ENCODE measurements at regions not wholly inside any gene's neighbourhood (a gene's known extent, or its start where the extent isn't known, plus 50 kb on each side); places are given as distances from the start of the nearest gene placed in this dataset.

DNA sequence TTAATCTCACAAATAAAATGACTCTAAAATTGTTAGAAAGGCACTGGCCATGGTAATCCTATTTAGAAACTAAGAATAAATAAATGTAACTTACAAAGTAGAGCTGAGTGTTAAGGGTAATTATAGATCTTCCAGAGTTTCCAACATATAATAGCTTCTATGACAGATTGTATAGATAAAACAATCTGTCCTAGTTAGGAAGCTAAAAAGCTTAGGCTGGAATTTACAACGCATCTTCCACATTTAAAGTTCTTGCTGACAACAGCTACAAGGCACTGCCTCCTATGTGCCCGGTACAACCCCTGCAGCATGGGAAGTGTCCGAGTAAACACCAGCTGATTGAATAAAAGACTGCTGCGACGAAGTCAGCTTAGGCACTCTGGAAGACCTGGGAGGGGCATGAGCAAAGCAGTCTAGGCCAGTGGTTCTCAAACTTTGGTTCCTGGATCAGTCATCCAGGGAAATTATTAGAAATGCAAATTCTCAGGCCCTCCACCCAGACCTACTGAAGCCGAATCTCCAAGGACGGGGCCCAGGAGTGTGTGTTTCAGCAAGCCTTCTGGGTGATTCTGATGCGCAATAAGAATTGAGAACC, 635.6 kb upstream of the TBX3 start:
- DNase-seq, result no peak
- no peak overlapping the region for H3K4me3 ChIP-seq
- H3K27me3 ChIP-seq, result no peaks in the 10 kb centered on the region
- intact Hi-C loops (cut with DNase I), result no loop called here
- no peaks in the 10 kb centered on the region for H3K9me3 ChIP-seq
- TF ChIP-seq, protein P1, sequence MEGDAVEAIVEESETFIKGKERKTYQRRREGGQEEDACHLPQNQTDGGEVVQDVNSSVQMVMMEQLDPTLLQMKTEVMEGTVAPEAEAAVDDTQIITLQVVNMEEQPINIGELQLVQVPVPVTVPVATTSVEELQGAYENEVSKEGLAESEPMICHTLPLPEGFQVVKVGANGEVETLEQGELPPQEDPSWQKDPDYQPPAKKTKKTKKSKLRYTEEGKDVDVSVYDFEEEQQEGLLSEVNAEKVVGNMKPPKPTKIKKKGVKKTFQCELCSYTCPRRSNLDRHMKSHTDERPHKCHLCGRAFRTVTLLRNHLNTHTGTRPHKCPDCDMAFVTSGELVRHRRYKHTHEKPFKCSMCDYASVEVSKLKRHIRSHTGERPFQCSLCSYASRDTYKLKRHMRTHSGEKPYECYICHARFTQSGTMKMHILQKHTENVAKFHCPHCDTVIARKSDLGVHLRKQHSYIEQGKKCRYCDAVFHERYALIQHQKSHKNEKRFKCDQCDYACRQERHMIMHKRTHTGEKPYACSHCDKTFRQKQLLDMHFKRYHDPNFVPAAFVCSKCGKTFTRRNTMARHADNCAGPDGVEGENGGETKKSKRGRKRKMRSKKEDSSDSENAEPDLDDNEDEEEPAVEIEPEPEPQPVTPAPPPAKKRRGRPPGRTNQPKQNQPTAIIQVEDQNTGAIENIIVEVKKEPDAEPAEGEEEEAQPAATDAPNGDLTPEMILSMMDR (IDR thresholded peaks at IDR 0.05), result no peak
- no peak for TF ChIP-seq POLR2A (IDR thresholded peaks at IDR 0.05)
- no peak for ATAC-seq
- H3K36me3 ChIP-seq, result no peaks in the 10 kb centered on the region
- WGBS (ENCODE audit: insufficient coverage, low coverage, low lambda C conversion rate, missing lambda C conversion rate), result 83% methylated on average over 5 of the region's 8 CpGs
- H3K27ac ChIP-seq, result no peak overlapping the region
- H3K4me1 ChIP-seq, result no peaks in the 10 kb centered on the region

DNA sequence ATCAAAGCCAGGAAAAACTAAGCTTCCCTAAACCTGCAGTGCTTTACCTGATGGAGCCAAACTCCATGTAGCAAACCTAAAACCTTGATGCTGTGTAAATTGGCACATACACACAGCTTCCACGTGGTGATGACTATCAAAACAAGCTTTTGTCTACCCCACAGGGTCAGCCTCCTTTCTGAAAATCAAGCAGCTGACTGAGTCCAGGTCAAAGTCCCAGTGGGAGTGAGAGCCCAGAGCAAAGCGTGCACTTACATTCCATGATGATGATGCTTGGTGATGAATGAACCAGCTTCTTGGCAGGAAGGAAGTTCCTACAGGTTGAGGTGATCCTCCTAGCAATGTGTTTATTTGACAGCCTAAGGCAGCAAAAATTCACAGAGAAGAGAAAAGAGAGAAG, 630.0 kb upstream of the TBX3 start:
- Histone ChIP-seq H3K4me3 (no peak overlapping the region), H3K9me3 (no peaks in the 10 kb centered on the region), H3K27ac (no peak overlapping the region), H3K27me3 (no peaks in the 10 kb centered on the region), H3K4me1 (no peaks in the 10 kb centered on the region), H3K36me3 (no peaks in the 10 kb centered on the region)
- ATAC-seq, result peak in 2 of 4 donors; percentile 52 to 88
- 25% methylated on average over 2 of the region's 2 CpGs for WGBS (ENCODE audit: insufficient coverage, low coverage, low lambda C conversion rate, missing lambda C conversion rate)
- no peak for DNase-seq
- TF ChIP-seq, protein P1 (IDR thresholded peaks at IDR 0.05), result no peak
- no peak for TF ChIP-seq POLR2A (IDR thresholded peaks at IDR 0.05)
- intact Hi-C loops (cut with DNase I), result no loop called here

DNA sequence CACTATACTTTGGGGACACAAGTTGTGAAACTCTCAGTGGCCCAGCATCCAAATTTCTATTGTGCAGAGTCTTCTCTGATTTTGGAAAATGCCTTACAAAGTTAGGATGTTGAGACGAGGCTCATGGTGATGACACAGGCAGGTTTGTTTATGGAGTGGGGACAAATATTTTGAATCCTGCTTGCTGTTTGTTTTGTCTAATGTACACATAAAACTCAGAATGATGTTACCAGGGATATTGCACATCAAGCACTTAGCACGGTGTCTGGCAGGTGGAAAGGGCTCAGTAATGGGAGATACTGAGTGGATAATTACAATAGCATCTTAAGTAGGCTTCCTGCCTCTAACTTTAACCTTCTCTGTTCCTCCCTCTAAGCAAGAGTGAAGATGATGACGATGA, 628.9 kb upstream of the TBX3 start:
- TF ChIP-seq, protein P1 (IDR thresholded peaks at IDR 0.05), result no peak
- TF ChIP-seq POLR2A (IDR thresholded peaks at IDR 0.05), result no peak
- H3K4me1 ChIP-seq, result no peaks in the 10 kb centered on the region
- H3K27me3 ChIP-seq, result no peaks in the 10 kb centered on the region
- H3K9me3 ChIP-seq, result no peaks in the 10 kb centered on the region
- H3K36me3 ChIP-seq, result no peaks in the 10 kb centered on the region
- ATAC-seq (no peak), DNase-seq (no peak)
- H3K4me3 ChIP-seq, result no peak overlapping the region
- H3K27ac ChIP-seq, result no peak overlapping the region
- intact Hi-C loops (cut with DNase I), result no loop called here
- WGBS (ENCODE audit: insufficient coverage, low coverage, low lambda C conversion rate, missing lambda C conversion rate), result 24% methylated on average over 2 of the region's 3 CpGs

DNA sequence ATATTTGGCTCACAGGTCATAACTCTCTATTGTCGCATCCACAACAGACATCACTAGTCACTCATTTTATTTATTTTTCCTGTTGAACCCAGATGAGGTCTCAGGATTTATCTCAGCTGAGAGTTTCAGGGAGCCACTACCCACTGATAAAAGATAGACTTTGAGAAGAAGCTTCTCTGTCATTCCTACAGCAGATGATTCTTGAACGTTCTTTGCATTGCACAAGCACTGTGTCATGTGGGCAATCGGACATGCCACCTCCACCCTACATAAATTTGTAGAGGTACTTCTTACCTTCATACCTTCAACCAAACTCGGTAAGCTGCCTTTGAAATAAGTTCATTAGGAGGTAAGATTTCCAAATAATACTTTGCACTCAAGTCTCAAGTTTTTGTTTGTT, 627.9 kb upstream of the TBX3 start:
- no peak for TF ChIP-seq POLR2A (IDR thresholded peaks at IDR 0.05)
- TF ChIP-seq, protein P1 (IDR thresholded peaks at IDR 0.05), result no peak
- DNase-seq, result no peak
- H3K27ac ChIP-seq, result no peak overlapping the region

DNA sequence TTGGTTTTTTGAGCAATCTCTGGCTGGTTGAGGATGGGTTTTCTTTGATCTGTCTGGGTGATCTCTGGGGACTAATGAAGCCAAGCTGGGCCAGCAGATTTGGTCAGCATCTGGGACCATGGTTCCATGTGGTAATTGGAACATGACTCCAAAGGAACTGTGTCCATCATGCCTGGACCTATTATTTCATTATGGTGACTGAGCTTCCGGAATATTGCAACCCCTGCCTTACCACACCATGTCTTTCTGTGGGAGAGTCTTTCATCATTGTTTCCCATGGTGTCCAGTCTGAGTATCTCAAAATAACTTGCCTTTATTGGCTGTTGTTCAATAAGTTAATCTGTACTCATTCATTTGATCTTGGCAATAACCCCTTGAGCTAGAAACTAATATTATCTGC, 624.9 kb upstream of the TBX3 start:
- no peak for ATAC-seq
- TF ChIP-seq POLR2A (IDR thresholded peaks at IDR 0.05), result no peak
- TF ChIP-seq, protein P1 (IDR thresholded peaks at IDR 0.05), result no peak
- intact Hi-C loops (cut with DNase I), result no loop called here

More for the DNA sequence above, 627.9 kb upstream of the TBX3 start:
- no peaks in the 10 kb centered on the region for H3K36me3 ChIP-seq
- intact Hi-C loops (cut with DNase I), result no loop called here
- H3K4me1 ChIP-seq, result no peaks in the 10 kb centered on the region
- H3K4me3 ChIP-seq, result no peak overlapping the region
- 76% methylated on average over 4 of the region's 4 CpGs for WGBS (ENCODE audit: insufficient coverage, low coverage, low lambda C conversion rate, missing lambda C conversion rate)
- no peaks in the 10 kb centered on the region for H3K27me3 ChIP-seq
- ATAC-seq, result no peak
- no peaks in the 10 kb centered on the region for H3K9me3 ChIP-seq

More for the DNA sequence above, 624.9 kb upstream of the TBX3 start:
- WGBS (ENCODE audit: insufficient coverage, low coverage, low lambda C conversion rate, missing lambda C conversion rate), result 56% methylated on average over 1 of the region's 1 CpG
- no peaks in the 10 kb centered on the region for H3K4me1 ChIP-seq
- no peaks in the 10 kb centered on the region for H3K27me3 ChIP-seq
- no peak overlapping the region for H3K27ac ChIP-seq
- H3K9me3 ChIP-seq, result no peaks in the 10 kb centered on the region
- no peak overlapping the region for H3K4me3 ChIP-seq
- no peak for DNase-seq
- no peaks in the 10 kb centered on the region for H3K36me3 ChIP-seq
